ENCODE measurements at regions not wholly inside any gene's neighbourhood (a gene's known extent, or its start where the extent isn't known, plus 50 kb on each side); places are given as distances from the start of the nearest gene placed in this dataset.

DNA sequence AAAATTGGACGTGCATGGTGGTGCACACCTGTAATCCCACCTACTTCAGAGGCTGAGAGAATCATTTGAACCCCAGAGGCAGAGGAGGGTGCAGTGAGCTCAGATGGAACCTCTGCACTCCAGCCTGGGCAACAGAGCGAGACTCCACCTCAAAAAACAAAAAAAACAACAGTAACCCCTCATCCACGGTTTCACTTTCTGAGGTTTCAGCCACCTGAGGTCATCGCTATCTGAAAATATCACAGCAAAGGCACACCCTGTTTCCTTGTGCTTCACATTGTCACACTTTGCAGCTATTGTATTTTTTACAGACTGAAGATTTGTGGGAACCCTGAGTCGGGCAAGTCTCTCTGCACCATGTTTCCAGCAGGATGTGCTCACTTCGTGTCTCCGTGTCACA, 54.1 kb upstream of the FOXQ1 start:
- no peak for DNase-seq
- no peak for ATAC-seq
- intact Hi-C loops (cut with DNase I): no loop called here

DNA sequence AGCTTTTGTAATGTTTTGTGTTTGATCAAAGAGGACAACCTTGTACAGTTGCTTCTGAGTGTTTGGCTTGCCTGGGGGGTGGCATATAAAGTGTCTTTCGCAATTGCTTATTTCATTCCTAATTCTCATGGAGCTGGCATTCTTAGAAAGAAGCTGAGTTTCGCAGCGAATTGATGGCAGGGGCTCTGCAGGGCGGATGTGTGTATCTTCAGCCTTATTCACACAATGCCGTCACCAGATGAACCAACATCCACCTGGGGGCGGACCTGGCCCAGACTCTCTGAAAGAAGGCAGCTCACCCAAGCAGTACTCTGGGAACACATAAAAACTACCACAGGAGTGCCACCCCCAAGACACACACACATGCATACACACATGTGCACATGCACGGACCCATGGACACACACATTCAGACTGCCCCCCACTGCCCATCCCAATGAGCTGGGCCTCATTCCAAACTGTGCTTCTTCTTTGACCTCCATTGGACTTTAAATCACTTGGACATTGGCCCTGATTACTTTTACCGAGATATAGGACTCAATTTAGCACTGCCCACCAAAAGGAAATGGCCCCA, 55.4 kb upstream of the FOXQ1 start:
- intact Hi-C loops (cut with DNase I): no loop called here
- DNase-seq (no peak), ATAC-seq (no peak)

DNA sequence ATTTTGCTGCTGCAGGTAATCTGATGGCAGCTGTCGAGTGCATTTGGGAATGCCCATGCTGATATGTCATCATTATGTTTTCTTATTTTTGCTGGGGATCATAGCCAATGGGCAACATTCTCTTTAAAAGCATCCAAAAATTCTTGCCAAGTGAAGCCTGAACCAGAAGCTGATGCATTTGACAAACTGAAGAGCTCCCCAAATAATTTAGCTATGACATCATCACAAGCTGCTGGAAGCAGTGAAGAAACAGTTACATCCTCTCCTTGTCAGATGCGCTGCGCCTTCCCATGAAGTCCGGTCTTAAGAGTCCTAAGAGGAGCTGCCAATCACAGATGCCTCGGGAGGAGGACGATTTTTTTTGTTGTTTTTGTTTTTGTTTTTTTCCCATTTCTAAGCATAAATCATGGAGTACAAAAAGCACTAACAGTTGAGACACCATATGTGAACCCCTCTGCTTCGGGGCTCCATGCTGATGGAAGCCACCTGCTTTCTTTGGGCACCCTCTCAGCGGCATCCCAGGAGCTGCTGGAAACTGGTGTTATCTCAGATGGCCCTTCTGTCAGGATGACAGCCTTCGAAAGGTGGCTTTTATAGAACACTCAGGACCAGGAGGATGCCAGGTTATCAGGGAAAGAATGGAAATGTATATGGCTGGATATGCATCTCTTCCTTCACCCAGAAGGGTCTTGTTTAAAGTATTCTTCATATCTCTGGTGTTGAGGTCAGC, 56.1 kb upstream of the FOXQ1 start:
- ATAC-seq: peak in 1 of 2 donors; percentile 44
- intact Hi-C loops (cut with DNase I): no loop called here
- DNase-seq: no peak

GRCh38 chr6:1254326-1254725, 57.6 kb upstream of the FOXQ1 start:
- ATAC-seq (no peak), DNase-seq (no peak)
- intact Hi-C loops (cut with DNase I): no loop called here

- ATAC-seq: no peak
- no peak for DNase-seq
- intact Hi-C loops (cut with DNase I): no loop called here
These were observed 58.1 kb upstream of the FOXQ1 start for GRCh38 chr6:1253816-1254215.

GRCh38 chr6:1251198-1252155, 60.4 kb upstream of the FOXQ1 start:
- DNase-seq (no peak), ATAC-seq (peak in 1 of 2 donors; percentile 38)
- intact Hi-C loops (cut with DNase I): no loop called here

- ATAC-seq (no peak), DNase-seq (no peak)
- intact Hi-C loops (cut with DNase I): no loop called here
These were observed 61.3 kb upstream of the FOXQ1 start for GRCh38 chr6:1250489-1251197.

- ATAC-seq: no peak
- intact Hi-C loops (cut with DNase I): no loop called here
- DNase-seq: no peak
These were observed 64.0 kb upstream of the FOXQ1 start for GRCh38 chr6:1247894-1248293.

GRCh38 chr6:1247056-1247455, 64.8 kb upstream of the FOXQ1 start:
- ATAC-seq (no peak), DNase-seq (no peak)
- intact Hi-C loops (cut with DNase I): no loop called here

DNA sequence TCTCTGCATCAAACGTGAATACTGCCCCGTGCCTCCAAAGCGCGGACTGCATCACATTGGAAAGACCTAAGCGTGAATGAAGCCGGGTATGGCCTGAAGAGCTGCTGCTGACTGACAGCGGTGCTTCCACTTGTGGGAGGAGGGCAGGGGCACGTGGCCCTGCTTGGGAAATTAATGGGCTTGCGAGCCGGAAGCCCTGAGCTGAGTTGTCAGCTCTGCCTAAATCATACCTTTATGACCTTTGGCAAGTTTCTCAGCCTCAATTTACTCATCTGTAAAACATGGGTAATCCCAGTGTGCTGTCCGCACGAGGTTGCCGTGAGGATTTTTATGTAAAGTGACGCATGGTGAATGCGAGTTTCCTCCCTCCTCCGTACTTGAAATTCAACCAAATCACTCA, 67.0 kb upstream of the FOXQ1 start:
- DNase-seq (no peak), ATAC-seq (no peak)
- intact Hi-C loops (cut with DNase I): no loop called here

- intact Hi-C loops (cut with DNase I): no loop called here
- ATAC-seq (no peak), DNase-seq (no peak)
These were observed 67.6 kb upstream of the FOXQ1 start for GRCh38 chr6:1244278-1244677.

DNA sequence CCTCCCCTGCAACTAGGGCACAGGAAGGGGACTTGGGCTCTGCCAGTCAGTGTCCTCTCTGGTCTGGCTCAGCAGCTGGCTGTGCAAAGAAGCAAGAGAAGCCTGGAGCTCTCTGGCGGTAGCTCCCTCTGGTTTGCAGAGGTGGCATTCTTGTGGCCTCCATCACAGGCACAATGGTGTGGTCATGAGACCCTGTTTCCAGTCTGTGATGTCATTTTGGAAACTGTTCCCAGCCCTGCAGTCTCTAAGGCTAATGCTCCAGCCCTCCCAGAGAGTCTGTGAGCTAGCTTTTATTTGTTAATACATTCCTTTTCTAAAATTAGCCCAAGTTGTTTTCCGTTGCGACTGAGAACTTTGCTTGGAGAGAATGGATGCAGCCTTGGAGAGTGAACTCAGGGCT, 69.5 kb upstream of the FOXQ1 start:
- ATAC-seq (no peak), DNase-seq (no peak)
- intact Hi-C loops (cut with DNase I): no loop called here

GRCh38 chr6:1242021-1242420, 69.9 kb upstream of the FOXQ1 start:
- intact Hi-C loops (cut with DNase I): no loop called here
- ATAC-seq: no peak

GRCh38 chr6:1240766-1241318, 71.1 kb upstream of the FOXQ1 start:
- ATAC-seq: no peak
- no peak for DNase-seq
- intact Hi-C loops (cut with DNase I): no loop called here

More at GRCh38 chr6:1242021-1242420, 69.9 kb upstream of the FOXQ1 start:
- no peak for DNase-seq

DNA sequence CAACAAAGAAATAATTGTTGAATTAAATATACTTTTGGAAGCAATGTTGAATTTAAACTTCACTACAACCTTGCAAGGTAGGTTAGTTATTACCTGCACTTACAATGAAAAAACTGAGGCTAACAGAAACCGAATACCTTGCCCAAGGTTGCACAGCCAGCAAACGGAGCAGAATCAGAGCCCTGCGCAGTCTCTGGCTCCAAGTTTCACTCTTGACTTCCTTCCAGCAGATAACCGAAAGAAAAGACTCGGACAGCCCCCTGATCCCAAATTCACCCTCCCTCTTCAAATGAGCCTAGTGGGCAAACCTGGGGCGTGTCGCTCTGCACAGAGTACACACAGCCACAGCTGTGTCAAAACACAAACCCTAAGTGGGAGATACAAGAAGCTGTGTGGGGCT, 72.1 kb upstream of the FOXQ1 start:
- intact Hi-C loops (cut with DNase I): no loop called here

GRCh38 chr6:1238040-1238439, 73.9 kb upstream of the FOXQ1 start:
- no peak for ATAC-seq
- no peak for DNase-seq
- intact Hi-C loops (cut with DNase I): no loop called here

More for the DNA sequence above, 72.1 kb upstream of the FOXQ1 start:
- ATAC-seq (no peak), DNase-seq (no peak)

- intact Hi-C loops (cut with DNase I): no loop called here
- no peak for DNase-seq
- ATAC-seq: no peak
These were observed 74.3 kb upstream of the FOXQ1 start for GRCh38 chr6:1237636-1238035.

DNA sequence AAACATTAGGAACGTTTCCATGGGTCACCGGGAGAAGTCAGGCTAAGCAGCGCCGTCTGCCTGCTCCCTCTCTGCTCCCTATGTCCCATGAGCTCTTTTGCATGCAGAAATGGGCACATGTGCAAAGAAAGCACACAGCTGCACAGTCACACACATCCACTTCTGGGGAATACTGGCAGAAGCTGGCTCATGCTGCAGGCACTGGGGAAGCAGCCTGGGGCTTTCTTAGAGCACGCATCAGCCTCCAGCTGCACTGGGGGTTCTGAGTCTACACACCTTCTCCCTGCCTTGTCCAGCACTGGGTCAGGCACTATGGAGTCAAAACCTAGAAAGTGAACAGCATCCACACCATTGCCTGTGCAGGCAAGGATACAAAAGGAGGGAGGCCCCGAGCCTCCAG, 76.1 kb upstream of the FOXQ1 start:
- intact Hi-C loops (cut with DNase I): no loop called here
- ATAC-seq: no peak
- no peak for DNase-seq

- intact Hi-C loops (cut with DNase I): no loop called here
- DNase-seq (no peak), ATAC-seq (no peak)
These were observed 78.0 kb upstream of the FOXQ1 start for GRCh38 chr6:1233924-1234323.

Data from left cardiac atrium (tissue), 4 donors.